PC-3 (cell line): ENCODE measurements at regions not wholly inside any gene's neighbourhood (a gene's known extent, or its start where the extent isn't known, plus 50 kb on each side); places are given as distances from the start of the nearest gene placed in this dataset.

ENCODE experiments used
- ATAC-seq: fragments of 200-7000 bp; cut with Tn5 transposase; 2 replicates; pipeline ENCODE4 v1.9.1; 2020; ENCODE audit warnings: mild to moderate bottlenecking, moderate library complexity
- BruUV-seq: library from RNA; stranded (reverse); fragments of 400-500 nt; replicated peaks from 2 replicates; lab custom pipeline; 2021; lab: Mats Ljungman, UMichigan
- CTCF ChIA-PET: fragments of 300-600 bp; sonication (Branson Sonifier 250); formaldehyde crosslinking; loops from one replicate; lab custom pipeline; 2022; ENCODE audit warnings: antibody characterized with exemption; lab: Charles Lee
- POLR2A ChIA-PET: fragments of 300-600 bp; sonication (Branson Sonifier 250); formaldehyde crosslinking; loops from one replicate; lab custom pipeline; 2022; ENCODE audit warnings: antibody characterized with exemption; ENCODE audit not compliant: unreplicated experiment; lab: Charles Lee
- DNase-seq: peaks from one replicate; pipeline ENCODE4 v3.0.0-alpha.2; 2015
- H2AFZ ChIP-seq: fragments of 300-600 bp; sonication (generic); 2 replicates; pipeline ENCODE4 v1.6.0; 2016; ENCODE audit warnings: antibody characterized with exemption, low read length
- H3F3A ChIP-seq: fragments of 300-600 bp; sonication (generic); one replicate; pipeline ENCODE4 v1.6.0; 2017; ENCODE audit warnings: antibody characterized with exemption, low read length, control low read depth, mild to moderate bottlenecking; ENCODE audit not compliant: unreplicated experiment
- H3K27ac ChIP-seq: fragments of 300-600 bp; sonication (generic); 2 replicates; pipeline ENCODE4 v1.5.1; 2016; ENCODE audit warnings: mild to moderate bottlenecking, low read length
- H3K27me3 ChIP-seq: fragments of 300-600 bp; sonication (generic); 2 replicates; pipeline ENCODE4 v1.6.1; 2016; ENCODE audit warnings: low read length, mixed read lengths
- H3K36me3 ChIP-seq: fragments of 300-600 bp; sonication (generic); 2 replicates; pipeline ENCODE4 v1.6.1; 2016; ENCODE audit warnings: low read depth, mixed run types, low read length, mixed read lengths
- H3K4me1 ChIP-seq: fragments of 300-600 bp; sonication (generic); 2 replicates; pipeline ENCODE4 v1.5.1; 2016; ENCODE audit warnings: low read length; ENCODE audit not compliant: insufficient read depth
- H3K4me2 ChIP-seq: fragments of 300-600 bp; sonication (generic); 2 replicates; pipeline ENCODE4 v1.6.0; 2016; ENCODE audit warnings: low read length
- H3K4me3 ChIP-seq: fragments of 300-600 bp; sonication (generic); 2 replicates; pipeline ENCODE4 v1.5.1; 2016; ENCODE audit warnings: mild to moderate bottlenecking, low read length, mixed read lengths
- H3K79me2 ChIP-seq: fragments of 300-600 bp; sonication (generic); 2 replicates; pipeline ENCODE4 v1.6.1; 2017; ENCODE audit warnings: low read length, mixed read lengths
- H3K9ac ChIP-seq: fragments of 300-600 bp; sonication (generic); 2 replicates; pipeline ENCODE4 v1.6.0; 2016; ENCODE audit warnings: mild to moderate bottlenecking, low read length
- H3K9me2 ChIP-seq: fragments of 300-600 bp; sonication (generic); replicated peaks from 2 replicates; pipeline ENCODE4 v1.6.1; 2016; ENCODE audit warnings: mixed run types, low read length, mixed read lengths
- H3K9me3 ChIP-seq: fragments of 300-600 bp; sonication (generic); 2 replicates; pipeline ENCODE4 v1.6.1; 2016; ENCODE audit warnings: low read length, mixed read lengths
- H4K20me1 ChIP-seq: fragments of 300-600 bp; sonication (generic); 2 replicates; pipeline ENCODE4 v1.6.1; 2016; ENCODE audit warnings: low read length, mixed read lengths
- EZH2 ChIP-seq: fragments of 300-600 bp; sonication (generic); IDR thresholded peaks from one replicate; pipeline ENCODE4 v1.6.1; 2017; ENCODE audit warnings: antibody characterized with exemption, mild to moderate bottlenecking, low read length; ENCODE audit not compliant: unreplicated experiment
- EZH2phosphoT487 ChIP-seq: fragments of 300-600 bp; sonication (generic); IDR thresholded peaks from 2 replicates; pipeline ENCODE4 v1.6.1; 2018; ENCODE audit warnings: mild to moderate bottlenecking, antibody characterized with exemption, low read length, borderline replicate concordance
- intact Hi-C: fragments of 100-400 bp; cut with micrococcal nuclease; formaldehyde crosslinking; loops from 2 replicates; pipeline ENCODE4 v1.9.0; 2023
- TF ChIP-seq, protein P1 (sequence below): fragments of 300-600 bp; sonication (generic); conservative IDR thresholded peaks from 2 replicates; pipeline ENCODE4 v1.5.1; 2017; ENCODE audit warnings: antibody characterized with exemption, low read depth, mild to moderate bottlenecking, low read length

DNA sequence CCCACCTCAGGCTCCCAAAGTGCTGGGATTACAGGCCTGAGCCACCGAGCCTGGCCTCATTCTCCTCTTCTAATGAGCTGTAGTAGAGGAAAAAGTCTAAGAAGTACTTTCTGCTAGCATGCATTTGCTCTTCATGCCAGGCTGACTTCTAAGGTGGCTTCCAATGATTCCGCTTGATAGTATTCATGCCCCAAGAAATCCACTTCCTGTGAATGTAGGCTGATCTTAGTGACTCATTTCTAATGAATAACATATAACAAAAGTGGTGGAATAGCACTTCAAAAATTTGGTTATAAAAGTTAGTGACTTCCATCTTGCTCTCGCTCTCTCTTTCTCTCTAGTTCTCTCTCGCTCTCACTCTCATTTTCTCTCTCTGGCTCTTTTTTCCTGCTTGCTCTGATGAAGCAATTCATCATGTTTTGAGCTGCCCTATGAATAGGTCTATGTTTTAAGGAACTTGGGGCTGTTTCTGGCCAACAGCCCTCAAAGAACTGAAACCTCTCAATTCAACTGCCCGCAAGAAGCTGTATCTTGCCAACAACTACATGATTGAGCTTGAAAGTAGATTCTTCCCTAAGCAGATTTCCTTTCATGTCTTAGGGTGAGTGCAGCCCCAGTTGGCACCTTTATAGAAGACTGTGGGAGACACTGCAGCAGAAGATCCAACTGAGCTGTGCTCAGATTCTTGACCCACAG lies 282.9 kb downstream of the RMST start:
- no peaks in the 10 kb centered on the region for H3K9me2 ChIP-seq
- H3K9ac ChIP-seq = no peak overlapping the region
- H3K36me3 ChIP-seq = no peaks in the 10 kb centered on the region
- no peaks in the 10 kb centered on the region; the same call in 1 of the 2 replicates for H3K27me3 ChIP-seq
- no peaks in the 10 kb centered on the region for H3K79me2 ChIP-seq
- no TSS peak for BruUV-seq
- no peaks in the 10 kb centered on the region for H3K4me1 ChIP-seq
- no peaks in the 10 kb centered on the region for H3K9me3 ChIP-seq
- no peak overlapping the region for H3K27ac ChIP-seq
- DNase-seq (no peak), ATAC-seq (no peak)
- TF ChIP-seq EZH2 (no peak), EZH2phosphoT487 (no peak)
- TF ChIP-seq, protein P1, sequence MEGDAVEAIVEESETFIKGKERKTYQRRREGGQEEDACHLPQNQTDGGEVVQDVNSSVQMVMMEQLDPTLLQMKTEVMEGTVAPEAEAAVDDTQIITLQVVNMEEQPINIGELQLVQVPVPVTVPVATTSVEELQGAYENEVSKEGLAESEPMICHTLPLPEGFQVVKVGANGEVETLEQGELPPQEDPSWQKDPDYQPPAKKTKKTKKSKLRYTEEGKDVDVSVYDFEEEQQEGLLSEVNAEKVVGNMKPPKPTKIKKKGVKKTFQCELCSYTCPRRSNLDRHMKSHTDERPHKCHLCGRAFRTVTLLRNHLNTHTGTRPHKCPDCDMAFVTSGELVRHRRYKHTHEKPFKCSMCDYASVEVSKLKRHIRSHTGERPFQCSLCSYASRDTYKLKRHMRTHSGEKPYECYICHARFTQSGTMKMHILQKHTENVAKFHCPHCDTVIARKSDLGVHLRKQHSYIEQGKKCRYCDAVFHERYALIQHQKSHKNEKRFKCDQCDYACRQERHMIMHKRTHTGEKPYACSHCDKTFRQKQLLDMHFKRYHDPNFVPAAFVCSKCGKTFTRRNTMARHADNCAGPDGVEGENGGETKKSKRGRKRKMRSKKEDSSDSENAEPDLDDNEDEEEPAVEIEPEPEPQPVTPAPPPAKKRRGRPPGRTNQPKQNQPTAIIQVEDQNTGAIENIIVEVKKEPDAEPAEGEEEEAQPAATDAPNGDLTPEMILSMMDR = no peak
- no peak overlapping the region for H3K4me2 ChIP-seq
- ChIA-PET CTCF (no interaction called here), POLR2A (no interaction called here)
- H4K20me1 ChIP-seq = no peaks in the 10 kb centered on the region
- intact Hi-C loops = no loop called here
- no peaks in the 10 kb centered on the region for H3F3A ChIP-seq
- no peak overlapping the region for H3K4me3 ChIP-seq
- H2AFZ ChIP-seq = no peak overlapping the region

DNA sequence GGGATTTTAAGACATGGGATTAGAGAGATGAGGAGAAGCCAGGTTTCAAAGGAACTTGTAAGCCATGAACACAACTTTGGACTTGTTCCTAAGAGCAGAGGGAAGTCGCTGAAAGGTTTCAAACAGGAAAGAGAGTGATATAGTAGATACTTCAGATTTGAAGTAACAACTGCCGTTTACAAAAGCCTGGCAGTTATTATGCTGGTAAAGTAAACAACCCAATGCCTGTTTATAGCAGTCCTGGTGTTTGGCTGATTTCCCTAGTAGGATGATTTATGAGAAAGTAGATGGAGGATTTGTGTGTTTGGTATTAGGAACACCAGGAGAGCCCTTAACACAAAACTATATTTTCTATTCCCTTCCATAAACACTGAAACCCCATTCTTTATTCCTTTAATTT lies 285.7 kb downstream of the RMST start:
- ATAC-seq (no peak), DNase-seq (no peak)
- Histone ChIP-seq H3K4me3 (no peak overlapping the region), H3K4me2 (no peak overlapping the region), H3K9ac (no peak overlapping the region), H3F3A (no peaks in the 10 kb centered on the region), H4K20me1 (no peaks in the 10 kb centered on the region), H3K27ac (no peak overlapping the region), H3K36me3 (no peaks in the 10 kb centered on the region), H3K4me1 (peaks cover 26% of the 10 kb centered on the region), H3K9me2 (0 out of 2 replicates have a peak, but pooled peaks cover 2% of the 10 kb centered on the region), H3K79me2 (no peaks in the 10 kb centered on the region), H3K9me3 (no peaks in the 10 kb centered on the region), H2AFZ (no peak overlapping the region), H3K27me3 (no peaks in the 10 kb centered on the region; the same call in 1 of the 2 replicates)
- POLR2A ChIA-PET = no interaction called here
- intact Hi-C loops = no loop called here
- no TSS peak for BruUV-seq
- CTCF ChIA-PET = no interaction called here
- no peak for TF ChIP-seq EZH2phosphoT487
- TF ChIP-seq, protein P1 = no peak
- TF ChIP-seq EZH2 = no peak

DNA sequence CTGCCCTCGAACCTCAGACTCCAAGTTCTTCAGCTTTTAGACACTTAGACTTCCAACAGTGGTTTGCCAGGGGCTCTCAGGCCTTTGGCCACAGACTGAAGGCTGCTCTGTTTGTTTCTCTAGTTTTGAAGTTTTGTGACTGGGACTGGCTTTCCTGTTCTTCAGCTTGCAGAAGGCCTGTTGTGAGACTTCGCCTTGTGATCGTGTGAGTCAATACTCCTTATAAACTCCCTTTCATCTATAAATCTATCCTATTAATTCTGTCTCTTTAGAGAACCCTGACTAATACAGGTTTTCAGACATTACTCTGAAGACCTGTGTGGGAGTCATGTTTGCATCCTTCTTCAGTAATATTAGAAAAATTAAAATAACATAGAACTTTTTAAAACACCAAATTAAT lies 289.1 kb downstream of the RMST start:
- 0 out of 2 replicates have a peak, but pooled peaks cover 2% of the 10 kb centered on the region for H3K9me2 ChIP-seq
- peak overlapping the region; percentile 77 for H3K27ac ChIP-seq
- no peaks in the 10 kb centered on the region for H3K79me2 ChIP-seq
- H3K4me3 ChIP-seq = no peak overlapping the region
- H3K9me3 ChIP-seq = no peaks in the 10 kb centered on the region
- no peaks in the 10 kb centered on the region for H3F3A ChIP-seq
- H3K36me3 ChIP-seq = no peaks in the 10 kb centered on the region
- H2AFZ ChIP-seq = no peak overlapping the region
- no TSS peak for BruUV-seq
- CTCF ChIA-PET = no interaction called here
- H3K9ac ChIP-seq = no peak overlapping the region
- H3K27me3 ChIP-seq = peaks cover 14% of the 10 kb centered on the region
- POLR2A ChIA-PET = no interaction called here
- no peaks in the 10 kb centered on the region for H4K20me1 ChIP-seq
- TF ChIP-seq EZH2phosphoT487 (no peak), EZH2 (no peak)
- TF ChIP-seq, protein P1 = no peak
- H3K4me1 ChIP-seq = peaks cover 26% of the 10 kb centered on the region
- peak overlapping the region; percentile 50; the same call in 1 of the 2 replicates for H3K4me2 ChIP-seq
- ATAC-seq = no peak
- DNase-seq = peak; percentile 57
- intact Hi-C loops = no loop called here
